ENCODE measurements at regions not wholly inside any gene's neighbourhood (a gene's known extent, or its start where the extent isn't known, plus 50 kb on each side); places are given as distances from the start of the nearest gene placed in this dataset.

DNA sequence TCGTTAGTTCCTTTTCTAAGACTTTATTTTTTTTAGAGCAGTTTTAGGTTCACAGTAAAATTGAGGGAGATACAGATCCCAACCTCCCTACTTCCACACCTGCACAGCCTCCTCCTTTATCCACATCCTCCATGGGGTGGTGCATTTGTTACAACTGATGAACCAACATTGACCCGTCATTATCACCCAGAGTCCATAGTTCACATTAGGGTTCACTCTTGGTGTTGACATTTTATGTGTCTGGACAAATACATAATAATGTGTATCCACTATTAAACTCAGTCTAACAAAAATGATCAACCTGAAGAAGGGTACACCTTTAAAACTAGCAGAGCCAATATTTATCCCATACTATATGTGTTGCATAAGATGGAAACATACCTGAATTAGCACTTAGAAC is 130.4 kb upstream of the CCDC28A start (continued):
- no peak for TF ChIP-seq REXO4 (CRISPR knock-in tag; IDR thresholded peaks at IDR 0.05; ENCODE audit: borderline replicate concordance)
- TF ChIP-seq GATAD2A (CRISPR knock-in tag; IDR thresholded peaks at IDR 0.05): peak; percentile 58
- no peak for TF ChIP-seq DNMT3B (CRISPR knock-in tag; conservative IDR thresholded peaks at IDR 0.05)
- TF ChIP-seq, protein P1, sequence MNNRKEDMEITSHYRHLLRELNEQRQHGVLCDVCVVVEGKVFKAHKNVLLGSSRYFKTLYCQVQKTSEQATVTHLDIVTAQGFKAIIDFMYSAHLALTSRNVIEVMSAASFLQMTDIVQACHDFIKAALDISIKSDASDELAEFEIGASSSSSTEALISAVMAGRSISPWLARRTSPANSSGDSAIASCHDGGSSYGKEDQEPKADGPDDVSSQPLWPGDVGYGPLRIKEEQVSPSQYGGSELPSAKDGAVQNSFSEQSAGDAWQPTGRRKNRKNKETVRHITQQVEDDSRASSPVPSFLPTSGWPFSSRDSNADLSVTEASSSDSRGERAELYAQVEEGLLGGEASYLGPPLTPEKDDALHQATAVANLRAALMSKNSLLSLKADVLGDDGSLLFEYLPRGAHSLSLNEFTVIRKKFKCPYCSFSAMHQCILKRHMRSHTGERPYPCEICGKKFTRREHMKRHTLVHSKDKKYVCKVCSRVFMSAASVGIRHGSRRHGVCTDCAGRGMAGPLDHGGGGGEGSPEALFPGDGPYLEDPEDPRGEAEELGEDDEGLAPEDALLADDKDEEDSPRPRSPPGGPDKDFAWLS (CRISPR knock-in tag; IDR thresholded peaks at IDR 0.05; ENCODE audit: borderline replicate concordance): no peak
- no peak for TF ChIP-seq JUN (CRISPR knock-in tag; IDR thresholded peaks at IDR 0.05)
- TF ChIP-seq, protein P2, sequence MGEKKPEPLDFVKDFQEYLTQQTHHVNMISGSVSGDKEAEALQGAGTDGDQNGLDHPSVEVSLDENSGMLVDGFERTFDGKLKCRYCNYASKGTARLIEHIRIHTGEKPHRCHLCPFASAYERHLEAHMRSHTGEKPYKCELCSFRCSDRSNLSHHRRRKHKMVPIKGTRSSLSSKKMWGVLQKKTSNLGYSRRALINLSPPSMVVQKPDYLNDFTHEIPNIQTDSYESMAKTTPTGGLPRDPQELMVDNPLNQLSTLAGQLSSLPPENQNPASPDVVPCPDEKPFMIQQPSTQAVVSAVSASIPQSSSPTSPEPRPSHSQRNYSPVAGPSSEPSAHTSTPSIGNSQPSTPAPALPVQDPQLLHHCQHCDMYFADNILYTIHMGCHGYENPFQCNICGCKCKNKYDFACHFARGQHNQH (CRISPR knock-in tag; IDR thresholded peaks at IDR 0.05): no peak
- TF ChIP-seq, protein P3, sequence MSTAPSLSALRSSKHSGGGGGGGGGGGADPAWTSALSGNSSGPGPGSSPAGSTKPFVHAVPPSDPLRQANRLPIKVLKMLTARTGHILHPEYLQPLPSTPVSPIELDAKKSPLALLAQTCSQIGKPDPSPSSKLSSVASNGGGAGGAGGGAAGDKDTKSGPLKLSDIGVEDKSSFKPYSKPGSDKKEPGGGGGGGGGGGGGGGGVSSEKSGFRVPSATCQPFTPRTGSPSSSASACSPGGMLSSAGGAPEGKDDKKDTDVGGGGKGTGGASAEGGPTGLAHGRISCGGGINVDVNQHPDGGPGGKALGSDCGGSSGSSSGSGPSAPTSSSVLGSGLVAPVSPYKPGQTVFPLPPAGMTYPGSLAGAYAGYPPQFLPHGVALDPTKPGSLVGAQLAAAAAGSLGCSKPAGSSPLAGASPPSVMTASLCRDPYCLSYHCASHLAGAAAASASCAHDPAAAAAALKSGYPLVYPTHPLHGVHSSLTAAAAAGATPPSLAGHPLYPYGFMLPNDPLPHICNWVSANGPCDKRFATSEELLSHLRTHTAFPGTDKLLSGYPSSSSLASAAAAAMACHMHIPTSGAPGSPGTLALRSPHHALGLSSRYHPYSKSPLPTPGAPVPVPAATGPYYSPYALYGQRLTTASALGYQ (CRISPR knock-in tag; IDR thresholded peaks at IDR 0.05): no peak
- TF ChIP-seq, protein P4, sequence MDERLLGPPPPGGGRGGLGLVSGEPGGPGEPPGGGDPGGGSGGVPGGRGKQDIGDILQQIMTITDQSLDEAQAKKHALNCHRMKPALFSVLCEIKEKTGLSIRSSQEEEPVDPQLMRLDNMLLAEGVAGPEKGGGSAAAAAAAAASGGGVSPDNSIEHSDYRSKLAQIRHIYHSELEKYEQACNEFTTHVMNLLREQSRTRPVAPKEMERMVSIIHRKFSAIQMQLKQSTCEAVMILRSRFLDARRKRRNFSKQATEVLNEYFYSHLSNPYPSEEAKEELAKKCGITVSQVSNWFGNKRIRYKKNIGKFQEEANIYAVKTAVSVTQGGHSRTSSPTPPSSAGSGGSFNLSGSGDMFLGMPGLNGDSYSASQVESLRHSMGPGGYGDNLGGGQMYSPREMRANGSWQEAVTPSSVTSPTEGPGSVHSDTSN (CRISPR knock-in tag; IDR thresholded peaks at IDR 0.05): no peak
- no peak for TF ChIP-seq SMYD3 (CRISPR knock-in tag; IDR thresholded peaks at IDR 0.05)
- no peak for TF ChIP-seq IRX3 (CRISPR knock-in tag; IDR thresholded peaks at IDR 0.05; ENCODE audit: borderline replicate concordance, low read depth)
- TF ChIP-seq SKI (IDR thresholded peaks at IDR 0.05; ENCODE audit: partially characterized antibody): peak; percentile 69
- no peak for TF ChIP-seq ZNF180 (CRISPR knock-in tag; IDR thresholded peaks at IDR 0.05; ENCODE audit: borderline replicate concordance, low read depth)
- TF ChIP-seq, protein P5, sequence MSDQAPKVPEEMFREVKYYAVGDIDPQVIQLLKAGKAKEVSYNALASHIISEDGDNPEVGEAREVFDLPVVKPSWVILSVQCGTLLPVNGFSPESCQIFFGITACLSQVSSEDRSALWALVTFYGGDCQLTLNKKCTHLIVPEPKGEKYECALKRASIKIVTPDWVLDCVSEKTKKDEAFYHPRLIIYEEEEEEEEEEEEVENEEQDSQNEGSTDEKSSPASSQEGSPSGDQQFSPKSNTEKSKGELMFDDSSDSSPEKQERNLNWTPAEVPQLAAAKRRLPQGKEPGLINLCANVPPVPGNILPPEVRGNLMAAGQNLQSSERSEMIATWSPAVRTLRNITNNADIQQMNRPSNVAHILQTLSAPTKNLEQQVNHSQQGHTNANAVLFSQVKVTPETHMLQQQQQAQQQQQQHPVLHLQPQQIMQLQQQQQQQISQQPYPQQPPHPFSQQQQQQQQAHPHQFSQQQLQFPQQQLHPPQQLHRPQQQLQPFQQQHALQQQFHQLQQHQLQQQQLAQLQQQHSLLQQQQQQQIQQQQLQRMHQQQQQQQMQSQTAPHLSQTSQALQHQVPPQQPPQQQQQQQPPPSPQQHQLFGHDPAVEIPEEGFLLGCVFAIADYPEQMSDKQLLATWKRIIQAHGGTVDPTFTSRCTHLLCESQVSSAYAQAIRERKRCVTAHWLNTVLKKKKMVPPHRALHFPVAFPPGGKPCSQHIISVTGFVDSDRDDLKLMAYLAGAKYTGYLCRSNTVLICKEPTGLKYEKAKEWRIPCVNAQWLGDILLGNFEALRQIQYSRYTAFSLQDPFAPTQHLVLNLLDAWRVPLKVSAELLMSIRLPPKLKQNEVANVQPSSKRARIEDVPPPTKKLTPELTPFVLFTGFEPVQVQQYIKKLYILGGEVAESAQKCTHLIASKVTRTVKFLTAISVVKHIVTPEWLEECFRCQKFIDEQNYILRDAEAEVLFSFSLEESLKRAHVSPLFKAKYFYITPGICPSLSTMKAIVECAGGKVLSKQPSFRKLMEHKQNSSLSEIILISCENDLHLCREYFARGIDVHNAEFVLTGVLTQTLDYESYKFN (CRISPR knock-in tag; conservative IDR thresholded peaks at IDR 0.05): peak; percentile 51
- TF ChIP-seq RAD21 (CRISPR knock-in tag; IDR thresholded peaks at IDR 0.05): no peak
- no peak for TF ChIP-seq ZSCAN29 (CRISPR knock-in tag; conservative IDR thresholded peaks at IDR 0.05)
- no peak for TF ChIP-seq ZNF878 (CRISPR knock-in tag; IDR thresholded peaks at IDR 0.05)
- no peak for TF ChIP-seq ZNF10 (CRISPR knock-in tag; IDR thresholded peaks at IDR 0.05; ENCODE audit: borderline replicate concordance, low read depth)
- no peak for TF ChIP-seq TBL1XR1 (IDR thresholded peaks at IDR 0.05; ENCODE audit: borderline replicate concordance, low read length, partially characterized antibody)
- TF ChIP-seq ZNF546 (CRISPR knock-in tag; conservative IDR thresholded peaks at IDR 0.05): no peak
- TF ChIP-seq, protein P6, sequence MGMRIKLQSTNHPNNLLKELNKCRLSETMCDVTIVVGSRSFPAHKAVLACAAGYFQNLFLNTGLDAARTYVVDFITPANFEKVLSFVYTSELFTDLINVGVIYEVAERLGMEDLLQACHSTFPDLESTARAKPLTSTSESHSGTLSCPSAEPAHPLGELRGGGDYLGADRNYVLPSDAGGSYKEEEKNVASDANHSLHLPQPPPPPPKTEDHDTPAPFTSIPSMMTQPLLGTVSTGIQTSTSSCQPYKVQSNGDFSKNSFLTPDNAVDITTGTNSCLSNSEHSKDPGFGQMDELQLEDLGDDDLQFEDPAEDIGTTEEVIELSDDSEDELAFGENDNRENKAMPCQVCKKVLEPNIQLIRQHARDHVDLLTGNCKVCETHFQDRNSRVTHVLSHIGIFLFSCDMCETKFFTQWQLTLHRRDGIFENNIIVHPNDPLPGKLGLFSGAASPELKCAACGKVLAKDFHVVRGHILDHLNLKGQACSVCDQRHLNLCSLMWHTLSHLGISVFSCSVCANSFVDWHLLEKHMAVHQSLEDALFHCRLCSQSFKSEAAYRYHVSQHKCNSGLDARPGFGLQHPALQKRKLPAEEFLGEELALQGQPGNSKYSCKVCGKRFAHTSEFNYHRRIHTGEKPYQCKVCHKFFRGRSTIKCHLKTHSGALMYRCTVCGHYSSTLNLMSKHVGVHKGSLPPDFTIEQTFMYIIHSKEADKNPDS (CRISPR knock-in tag; IDR thresholded peaks at IDR 0.05): no peak
